HepG2 (cell line): ENCODE measurements at regions not wholly inside any gene's neighbourhood (a gene's known extent, or its start where the extent isn't known, plus 50 kb on each side); places are given as distances from the start of the nearest gene placed in this dataset.

Experiments
- CEBPG ChIP-seq: IDR thresholded peaks from 2 replicates; pipeline ENCODE4 v1.6.1; 2016
- DMAP1 ChIP-seq: IDR thresholded peaks from 2 replicates; pipeline ENCODE4 v1.6.1; 2016
- ESRRA ChIP-seq: sonication (generic); formaldehyde crosslinking; IDR thresholded peaks from 2 replicates; pipeline ENCODE4 v1.5.1; 2020; ENCODE audit warnings: mild to moderate bottlenecking, low read depth, missing genetic modification reagents
- HMG20A ChIP-seq: IDR thresholded peaks from 2 replicates; pipeline ENCODE4 v1.6.1; 2016; ENCODE audit warnings: borderline replicate concordance
- KAT7 ChIP-seq: IDR thresholded peaks from 2 replicates; pipeline ENCODE4 v1.6.1; 2018; ENCODE audit warnings: borderline replicate concordance, missing compliant biosample characterization
- NR2F1 ChIP-seq, 2 experiments: fragments of 450-650 bp in 1 of 2; formaldehyde crosslinking in 1 of 2; IDR thresholded peaks; 2 replicates each; pipeline versions ENCODE4 v1.5.0 to v1.6.1; 2016 to 2020; ENCODE audit warnings: mild to moderate bottlenecking in 1 of 2, missing compliant biosample characterization in 1 of 2, missing genetic modification reagents in 1 of 2, moderate library complexity in 1 of 2
- POLR2AphosphoS5 ChIP-seq: IDR thresholded peaks from 2 replicates; pipeline ENCODE4 v1.6.1; 2012; ENCODE audit warnings: low read depth, low read length
- REXO4 ChIP-seq: sonication (generic); formaldehyde crosslinking; IDR thresholded peaks from 2 replicates; pipeline ENCODE4 v1.8.0; 2022; ENCODE audit warnings: missing genetic modification reagents, mild to moderate bottlenecking, borderline replicate concordance
- SMAD9 ChIP-seq: sonication (generic); formaldehyde crosslinking; IDR thresholded peaks from 2 replicates; pipeline ENCODE4 v1.5.1; 2020; ENCODE audit warnings: mild to moderate bottlenecking, missing genetic modification reagents
- TF ChIP-seq, protein P1 (sequence below): sonication (generic); formaldehyde crosslinking; IDR thresholded peaks from 2 replicates; pipeline ENCODE4 v1.5.0; 2020; ENCODE audit warnings: mild to moderate bottlenecking, missing genetic modification reagents, moderate library complexity

DNA sequence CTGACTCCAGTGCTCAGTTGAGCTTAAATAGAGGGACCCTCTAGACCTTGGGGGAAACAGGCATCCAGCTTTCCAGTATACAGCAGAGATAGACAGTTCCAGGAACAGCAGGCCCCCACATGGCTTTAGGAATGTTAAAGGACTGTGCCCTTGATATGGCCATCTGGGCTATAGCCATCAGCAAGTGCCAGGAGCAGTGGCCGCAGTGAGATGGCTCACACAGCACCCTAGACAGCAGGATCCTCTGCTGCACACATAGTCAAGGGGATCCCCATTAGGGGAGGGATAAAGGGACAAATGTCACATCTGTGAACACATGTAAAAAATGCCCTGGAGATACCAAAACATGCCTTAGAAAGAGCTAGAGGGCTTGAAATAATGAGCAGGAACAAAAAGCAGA lies 213.4 kb downstream of the PTH2R start:
- TF ChIP-seq DMAP1 (CRISPR knock-in tag) (no peak), SMAD9 (CRISPR knock-in tag) (no peak), NR2F1 (CRISPR knock-in tag; IDR thresholded peaks at IDR 0.05) (no peak), REXO4 (CRISPR knock-in tag) (no peak), HMG20A (CRISPR knock-in tag) (no peak), CEBPG (CRISPR knock-in tag) (no peak), POLR2AphosphoS5 (no peak), KAT7 (CRISPR knock-in tag) (no peak), ESRRA (CRISPR knock-in tag) (no peak)
- TF ChIP-seq, protein P1, sequence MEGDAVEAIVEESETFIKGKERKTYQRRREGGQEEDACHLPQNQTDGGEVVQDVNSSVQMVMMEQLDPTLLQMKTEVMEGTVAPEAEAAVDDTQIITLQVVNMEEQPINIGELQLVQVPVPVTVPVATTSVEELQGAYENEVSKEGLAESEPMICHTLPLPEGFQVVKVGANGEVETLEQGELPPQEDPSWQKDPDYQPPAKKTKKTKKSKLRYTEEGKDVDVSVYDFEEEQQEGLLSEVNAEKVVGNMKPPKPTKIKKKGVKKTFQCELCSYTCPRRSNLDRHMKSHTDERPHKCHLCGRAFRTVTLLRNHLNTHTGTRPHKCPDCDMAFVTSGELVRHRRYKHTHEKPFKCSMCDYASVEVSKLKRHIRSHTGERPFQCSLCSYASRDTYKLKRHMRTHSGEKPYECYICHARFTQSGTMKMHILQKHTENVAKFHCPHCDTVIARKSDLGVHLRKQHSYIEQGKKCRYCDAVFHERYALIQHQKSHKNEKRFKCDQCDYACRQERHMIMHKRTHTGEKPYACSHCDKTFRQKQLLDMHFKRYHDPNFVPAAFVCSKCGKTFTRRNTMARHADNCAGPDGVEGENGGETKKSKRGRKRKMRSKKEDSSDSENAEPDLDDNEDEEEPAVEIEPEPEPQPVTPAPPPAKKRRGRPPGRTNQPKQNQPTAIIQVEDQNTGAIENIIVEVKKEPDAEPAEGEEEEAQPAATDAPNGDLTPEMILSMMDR (CRISPR knock-in tag), result no peak
